Endothelial cell of umbilical vein (primary cell): ENCODE measurements at regions not wholly inside any gene's neighbourhood (a gene's known extent, or its start where the extent isn't known, plus 50 kb on each side); places are given as distances from the start of the nearest gene placed in this dataset.

ENCODE experiments used
- BruUV-seq: library from RNA; stranded (reverse); fragments of 400-500 nt; replicated peaks from 2 replicates; lab custom pipeline; 2021; lab: Mats Ljungman, UMichigan
- CTCF ChIA-PET: fragments of 300-600, 350-600 bp; sonication (Branson Sonifier 250); formaldehyde crosslinking; loops from one replicate; lab custom pipeline; 2021; ENCODE audit warnings: antibody characterized with exemption, inconsistent platforms; lab: Charles Lee
- POLR2A ChIA-PET: fragments of 300-600, 350-600 bp; sonication (Branson Sonifier 250); formaldehyde crosslinking; loops from one replicate; lab custom pipeline; 2021; ENCODE audit warnings: antibody characterized with exemption, inconsistent platforms; lab: Charles Lee
- DNase-seq: peaks from one replicate; pipeline ENCODE4 v3.0.0-alpha.2; 2011; ENCODE audit warnings: low read depth, low spot score
- FAIRE-seq: peaks from 2 replicates; lab custom pipeline; 2011; peaks lifted over from hg19 to GRCh38; lab: Jason Lieb, UNC
- H2AFZ ChIP-seq: 2 replicates; pipeline ENCODE4 v1.6.0; 2012; ENCODE audit warnings: low read depth, low read length, control low read depth, inconsistent platforms
- H3K27ac ChIP-seq: 2 replicates; pipeline ENCODE4 v1.5.1; 2011; ENCODE audit warnings: low read depth, mild to moderate bottlenecking, control low read depth, low read length, moderate library complexity; ENCODE audit not compliant: insufficient read depth
- H3K27me3 ChIP-seq, 2 experiments: 2 replicates each; pipeline versions ENCODE4 v1.6.0 to v1.6.1; 2011; ENCODE audit warnings: low read length in 2 of 2, mixed read lengths in 1 of 2; ENCODE audit not compliant: control insufficient read depth in 2 of 2, insufficient read depth in 2 of 2
- H3K36me3 ChIP-seq, 2 experiments: 2 replicates in 1 of 2; 3 replicates in 1 of 2; pipeline ENCODE4 v1.5.1; 2011; ENCODE audit warnings: low read length in 2 of 2, mild to moderate bottlenecking in 1 of 2, moderate library complexity in 1 of 2; ENCODE audit not compliant: control insufficient read depth in 2 of 2, insufficient read depth in 2 of 2; ENCODE audit errors: extremely low read depth in 1 of 2
- H3K4me1 ChIP-seq: 3 replicates; pipeline ENCODE4 v1.5.1; 2011; ENCODE audit warnings: mild to moderate bottlenecking, low read length; ENCODE audit not compliant: control insufficient read depth, insufficient read depth; ENCODE audit errors: extremely low read depth
- H3K4me2 ChIP-seq: 2 replicates; pipeline ENCODE4 v1.6.1; 2011; ENCODE audit warnings: low read length, control low read depth, mixed read lengths; ENCODE audit not compliant: insufficient read depth
- H3K4me3 ChIP-seq, 3 experiments: fragments of 200-600 bp in 1 of 3; sonication (generic), shearing (Covaris generic) in 1 of 3; replicated peaks in 1 of 3; 2 replicates each; pipeline ENCODE4 v1.5.1; 2011 to 2016; ENCODE audit warnings: control low read depth in 3 of 3, low read length in 3 of 3, mild to moderate bottlenecking in 2 of 3, inconsistent platforms in 1 of 3, low read depth in 1 of 3, moderate library complexity in 1 of 3; ENCODE audit not compliant: insufficient read depth in 1 of 3
- H3K79me2 ChIP-seq: 2 replicates; pipeline ENCODE4 v1.6.0; 2012; ENCODE audit warnings: low read length, inconsistent platforms; ENCODE audit not compliant: control insufficient read depth, insufficient read depth
- H3K9ac ChIP-seq: replicated peaks from 2 replicates; pipeline ENCODE3; 2011; ENCODE audit warnings: low read length, control low read depth; ENCODE audit not compliant: insufficient read depth; ENCODE audit errors: extremely low read depth
- H3K9me1 ChIP-seq: replicated peaks from 3 replicates; pipeline ENCODE4 v1.6.0; 2011; ENCODE audit warnings: mild to moderate bottlenecking, low read length; ENCODE audit not compliant: control insufficient read depth, insufficient read depth; ENCODE audit errors: extremely low read depth
- H3K9me3 ChIP-seq: replicated peaks from 2 replicates; pipeline ENCODE4 v1.5.1; 2012; ENCODE audit warnings: low read length, inconsistent platforms; ENCODE audit not compliant: control insufficient read depth, insufficient read depth
- H4K20me1 ChIP-seq: replicated peaks from 2 replicates; pipeline ENCODE3; 2011; ENCODE audit warnings: mild to moderate bottlenecking, low read length; ENCODE audit not compliant: control insufficient read depth, insufficient read depth; ENCODE audit errors: extremely low read depth
- EZH2 ChIP-seq: IDR thresholded peaks from 2 replicates; pipeline ENCODE4 v1.6.1; 2012; ENCODE audit warnings: borderline replicate concordance, low read depth, mild to moderate bottlenecking, moderate library complexity, low read length, inconsistent platforms; ENCODE audit not compliant: severe bottlenecking
- FOS ChIP-seq: IDR thresholded peaks from 2 replicates; pipeline ENCODE4 v1.6.1; 2011; ENCODE audit warnings: mild to moderate bottlenecking, low read length, moderate library complexity, borderline replicate concordance; ENCODE audit not compliant: insufficient read depth
- GATA2 ChIP-seq: IDR thresholded peaks from 2 replicates; pipeline ENCODE4 v1.7.0; 2011; ENCODE audit warnings: low read depth, mild to moderate bottlenecking, moderate library complexity, mixed read lengths, low read length; ENCODE audit not compliant: insufficient read length, insufficient read depth
- JUN ChIP-seq: IDR thresholded peaks from 2 replicates; pipeline ENCODE4 v1.6.1; 2011; ENCODE audit warnings: borderline replicate concordance, low read depth; ENCODE audit not compliant: insufficient read length, insufficient read depth
- MYC ChIP-seq: IDR thresholded peaks from one replicate; pipeline ENCODE4 v1.6.1; 2011; ENCODE audit warnings: mild to moderate bottlenecking, low read depth, low read length
- POLR2A ChIP-seq: IDR thresholded peaks from 2 replicates; pipeline ENCODE4 v1.6.1; 2012; ENCODE audit warnings: low read depth, mild to moderate bottlenecking, control low read depth, low read length
- POLR2AphosphoS5 ChIP-seq: IDR thresholded peaks from 2 replicates; pipeline ENCODE4 v1.6.1; 2012; ENCODE audit warnings: low read depth, mild to moderate bottlenecking, control low read depth, low read length, moderate library complexity; ENCODE audit not compliant: insufficient read depth
- dilution Hi-C: fragments of 300-500 bp; cut with MboI; formaldehyde crosslinking; loops from one replicate; pipeline ENCODE4 v1.15.0; 2019; ENCODE audit warnings: low sequenced_read_pairs; ENCODE audit not compliant: extremely low pct_ligation_motif_present
- intact Hi-C: fragments of 100-400 bp; cut with micrococcal nuclease; formaldehyde crosslinking; loops from one replicate; pipeline ENCODE4 v1.10.0; 2022
- TF ChIP-seq, protein P1 (sequence below): IDR thresholded peaks from 2 replicates; pipeline ENCODE4 v1.6.1; 2011; ENCODE audit not compliant: insufficient read depth, insufficient read length
- TF ChIP-seq, protein P2 (sequence below), 2 donors: IDR thresholded peaks; 1 replicate in 1 of 2; 2 replicates in 1 of 2; pipeline ENCODE4 v1.5.1; 2011; ENCODE audit warnings: low read length in 2 of 2, mild to moderate bottlenecking in 2 of 2, moderate library complexity in 2 of 2, control low read depth in 1 of 2, inconsistent platforms in 1 of 2, low read depth in 1 of 2; ENCODE audit not compliant: insufficient read depth in 1 of 2; ENCODE audit errors: extremely low read depth in 1 of 2

DNA sequence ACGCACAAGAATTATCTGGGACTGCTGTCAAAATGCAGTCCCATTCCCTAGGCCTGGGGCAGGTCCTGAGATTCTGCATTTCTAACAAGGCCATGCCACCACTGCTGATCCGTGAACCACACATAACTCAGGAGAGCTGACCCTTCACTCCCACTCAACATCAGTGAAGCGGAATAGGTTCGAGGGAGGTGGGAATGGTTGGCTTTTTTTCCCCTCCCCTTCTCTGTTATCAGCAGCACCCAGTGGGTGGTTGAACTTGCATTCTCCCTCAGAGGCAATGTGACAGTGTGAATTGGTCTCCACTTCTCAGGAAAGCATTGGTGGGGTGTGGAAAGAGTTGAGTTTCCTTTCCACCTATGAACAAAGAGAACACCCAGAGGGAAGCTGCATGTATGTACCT lies 344.3 kb downstream of the GADD45G start:
- no peaks in the 10 kb centered on the region for H3K27me3 ChIP-seq
- H4K20me1 ChIP-seq, result no peaks in the 10 kb centered on the region
- no peaks in the 10 kb centered on the region for H3K36me3 ChIP-seq
- no peak overlapping the region for H2AFZ ChIP-seq
- no peak for DNase-seq
- ChIA-PET CTCF (interaction anchor here (1.2 kb wide), 1 partner anchor 346 kb away, joined by 3 read pairs; no protein-coding TSS in a partner anchor), POLR2A (no interaction called here)
- no peak for FAIRE-seq
- no peaks in the 10 kb centered on the region for H3K4me1 ChIP-seq
- H3K4me3 ChIP-seq, result no peak overlapping the region
- no peaks in the 10 kb centered on the region for H3K9me1 ChIP-seq
- H3K4me2 ChIP-seq, result no peak overlapping the region
- no peak overlapping the region for H3K9ac ChIP-seq
- BruUV-seq, result no TSS peak
- dilution Hi-C loops, result no loop called here
- H3K79me2 ChIP-seq, result no peaks in the 10 kb centered on the region
- no peaks in the 10 kb centered on the region for H3K9me3 ChIP-seq
- intact Hi-C loops, result no loop called here
- TF ChIP-seq FOS (no peak), EZH2 (no peak), JUN (no peak), POLR2A (no peak), MYC (no peak), POLR2AphosphoS5 (no peak), GATA2 (no peak)
- TF ChIP-seq, protein P1, sequence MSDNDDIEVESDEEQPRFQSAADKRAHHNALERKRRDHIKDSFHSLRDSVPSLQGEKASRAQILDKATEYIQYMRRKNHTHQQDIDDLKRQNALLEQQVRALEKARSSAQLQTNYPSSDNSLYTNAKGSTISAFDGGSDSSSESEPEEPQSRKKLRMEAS, result no peak
- TF ChIP-seq, protein P2, sequence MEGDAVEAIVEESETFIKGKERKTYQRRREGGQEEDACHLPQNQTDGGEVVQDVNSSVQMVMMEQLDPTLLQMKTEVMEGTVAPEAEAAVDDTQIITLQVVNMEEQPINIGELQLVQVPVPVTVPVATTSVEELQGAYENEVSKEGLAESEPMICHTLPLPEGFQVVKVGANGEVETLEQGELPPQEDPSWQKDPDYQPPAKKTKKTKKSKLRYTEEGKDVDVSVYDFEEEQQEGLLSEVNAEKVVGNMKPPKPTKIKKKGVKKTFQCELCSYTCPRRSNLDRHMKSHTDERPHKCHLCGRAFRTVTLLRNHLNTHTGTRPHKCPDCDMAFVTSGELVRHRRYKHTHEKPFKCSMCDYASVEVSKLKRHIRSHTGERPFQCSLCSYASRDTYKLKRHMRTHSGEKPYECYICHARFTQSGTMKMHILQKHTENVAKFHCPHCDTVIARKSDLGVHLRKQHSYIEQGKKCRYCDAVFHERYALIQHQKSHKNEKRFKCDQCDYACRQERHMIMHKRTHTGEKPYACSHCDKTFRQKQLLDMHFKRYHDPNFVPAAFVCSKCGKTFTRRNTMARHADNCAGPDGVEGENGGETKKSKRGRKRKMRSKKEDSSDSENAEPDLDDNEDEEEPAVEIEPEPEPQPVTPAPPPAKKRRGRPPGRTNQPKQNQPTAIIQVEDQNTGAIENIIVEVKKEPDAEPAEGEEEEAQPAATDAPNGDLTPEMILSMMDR (IDR thresholded peaks at IDR 0.05; ENCODE audit: extremely low read depth in 1 of 2, insufficient read depth in 1 of 2, low read depth in 1 of 2, low read length in 2 of 2), result no peak
- no peak overlapping the region for H3K27ac ChIP-seq
